Activated CD8-positive, alpha-beta memory T cell treated with anti-CD3 and anti-CD28 coated beads, Interleukin-2, amount 10 ng/mL, durations not matched to agents 7 days and 5 days (primary cell): ENCODE measurements at regions not wholly inside any gene's neighbourhood (a gene's known extent, or its start where the extent isn't known, plus 50 kb on each side); places are given as distances from the start of the nearest gene placed in this dataset.

Source experiments
- ATAC-seq: fragments of 150-1000 bp; cut with Tn5 transposase; one replicate; pipeline ENCODE4 v1.10.0; 2021; ENCODE audit warnings: moderate library complexity
- CTCF ChIA-PET: fragments of 350-600 bp; sonication (Branson Sonifier 250); formaldehyde crosslinking; loops from one replicate; lab custom pipeline; 2021; ENCODE audit warnings: antibody characterized with exemption; lab: Charles Lee
- DNase-seq: peaks from one replicate; pipeline ENCODE4 v3.0.0-alpha.2; 2020
- H3K27ac Mint-ChIP-seq: one replicate; pipeline ENCODE4 v1.8.0; 2021; ENCODE audit warnings: mild to moderate bottlenecking, mixed read lengths
- H3K27me3 Mint-ChIP-seq: one replicate; pipeline ENCODE4 v1.8.0; 2021; ENCODE audit warnings: mixed read lengths
- H3K36me3 Mint-ChIP-seq: one replicate; pipeline ENCODE4 v1.8.0; 2021; ENCODE audit warnings: mild to moderate bottlenecking, mixed read lengths
- H3K4me1 Mint-ChIP-seq: one replicate; pipeline ENCODE4 v1.8.0; 2021; ENCODE audit warnings: mixed read lengths
- H3K4me3 Mint-ChIP-seq: one replicate; pipeline ENCODE4 v1.8.0; 2021; ENCODE audit warnings: mild to moderate bottlenecking, moderate library complexity, mixed read lengths
- H3K9me3 Mint-ChIP-seq: one replicate; pipeline ENCODE4 v1.8.0; 2022; ENCODE audit warnings: low read depth, mixed read lengths

GRCh38 chr7:33778195-33778594 lies 127.1 kb upstream of the BMPER start:
- no peaks in the 10 kb centered on the region for H3K27me3 Mint-ChIP-seq
- no peak overlapping the region for H3K4me3 Mint-ChIP-seq
- CTCF ChIA-PET: no interaction called here
- H3K9me3 Mint-ChIP-seq: no peaks in the 10 kb centered on the region
- no peak for ATAC-seq
- H3K27ac Mint-ChIP-seq: no peak overlapping the region
- peaks cover 3% of the 10 kb centered on the region for H3K4me1 Mint-ChIP-seq
- no peaks in the 10 kb centered on the region for H3K36me3 Mint-ChIP-seq
- DNase-seq: no peak

- CTCF ChIA-PET: interaction anchor here (0.6 kb wide), 1 partner anchor 46 kb away, joined by 3 read pairs; no protein-coding TSS in a partner anchor
- H3K4me3 Mint-ChIP-seq: no peak overlapping the region
- H3K4me1 Mint-ChIP-seq: peaks cover 3% of the 10 kb centered on the region
- H3K27ac Mint-ChIP-seq: no peak overlapping the region
- no peaks in the 10 kb centered on the region for H3K36me3 Mint-ChIP-seq
- no peaks in the 10 kb centered on the region for H3K9me3 Mint-ChIP-seq
- ATAC-seq (no peak), DNase-seq (no peak)
- no peaks in the 10 kb centered on the region for H3K27me3 Mint-ChIP-seq
These were observed 126.1 kb upstream of the BMPER start for GRCh38 chr7:33779216-33779615.

- no peak for ATAC-seq
- Mint-ChIP-seq H3K36me3 (no peaks in the 10 kb centered on the region), H3K4me1 (peaks cover 3% of the 10 kb centered on the region), H3K27me3 (peaks cover 2% of the 10 kb centered on the region), H3K4me3 (no peak overlapping the region), H3K9me3 (no peaks in the 10 kb centered on the region), H3K27ac (no peak overlapping the region)
- no peak for DNase-seq
- CTCF ChIA-PET: no interaction called here
These were observed 124.2 kb upstream of the BMPER start for GRCh38 chr7:33781167-33781566.

GRCh38 chr7:33781796-33782195 lies 123.5 kb upstream of the BMPER start:
- DNase-seq: no peak
- H3K4me3 Mint-ChIP-seq: no peak overlapping the region
- peaks cover 2% of the 10 kb centered on the region for H3K27me3 Mint-ChIP-seq
- H3K9me3 Mint-ChIP-seq: no peaks in the 10 kb centered on the region
- no peaks in the 10 kb centered on the region for H3K36me3 Mint-ChIP-seq
- peaks cover 3% of the 10 kb centered on the region for H3K4me1 Mint-ChIP-seq
- no peak for ATAC-seq
- no peak overlapping the region for H3K27ac Mint-ChIP-seq
- CTCF ChIA-PET: no interaction called here

GRCh38 chr7:33784000-33784399 lies 121.3 kb upstream of the BMPER start:
- DNase-seq (no peak), ATAC-seq (no peak)
- CTCF ChIA-PET: interaction anchor here (0.9 kb wide), 1 partner anchor 25 kb away, joined by 3 read pairs; no protein-coding TSS in a partner anchor
- Mint-ChIP-seq H3K27me3 (peaks cover 2% of the 10 kb centered on the region), H3K36me3 (no peaks in the 10 kb centered on the region), H3K27ac (no peak overlapping the region), H3K4me3 (no peak overlapping the region), H3K4me1 (peaks cover 3% of the 10 kb centered on the region), H3K9me3 (no peaks in the 10 kb centered on the region)

GRCh38 chr7:33788531-33788930 lies 116.8 kb upstream of the BMPER start:
- CTCF ChIA-PET: no interaction called here
- Mint-ChIP-seq H3K4me1 (no peaks in the 10 kb centered on the region), H3K27me3 (peaks cover 2% of the 10 kb centered on the region), H3K4me3 (no peak overlapping the region), H3K9me3 (no peaks in the 10 kb centered on the region), H3K36me3 (no peaks in the 10 kb centered on the region), H3K27ac (no peak overlapping the region)
- ATAC-seq (no peak), DNase-seq (no peak)

GRCh38 chr7:33789871-33790630 lies 115.3 kb upstream of the BMPER start:
- no peak for ATAC-seq
- Mint-ChIP-seq H3K9me3 (no peaks in the 10 kb centered on the region), H3K4me1 (no peaks in the 10 kb centered on the region), H3K27ac (no peak overlapping the region), H3K27me3 (peaks cover 2% of the 10 kb centered on the region), H3K4me3 (no peak overlapping the region), H3K36me3 (no peaks in the 10 kb centered on the region)
- DNase-seq: no peak
- CTCF ChIA-PET: no interaction called here

- H3K9me3 Mint-ChIP-seq: no peaks in the 10 kb centered on the region
- no peaks in the 10 kb centered on the region for H3K4me1 Mint-ChIP-seq
- H3K36me3 Mint-ChIP-seq: no peaks in the 10 kb centered on the region
- no peak overlapping the region for H3K27ac Mint-ChIP-seq
- ATAC-seq (no peak), DNase-seq (no peak)
- no peak overlapping the region for H3K4me3 Mint-ChIP-seq
- CTCF ChIA-PET: no interaction called here
- no peaks in the 10 kb centered on the region for H3K27me3 Mint-ChIP-seq
These were observed 114.6 kb upstream of the BMPER start for GRCh38 chr7:33790746-33791145.

- H3K4me3 Mint-ChIP-seq: no peak overlapping the region
- H3K4me1 Mint-ChIP-seq: no peaks in the 10 kb centered on the region
- no peak for DNase-seq
- no peaks in the 10 kb centered on the region for H3K9me3 Mint-ChIP-seq
- H3K36me3 Mint-ChIP-seq: no peaks in the 10 kb centered on the region
- no peak overlapping the region for H3K27ac Mint-ChIP-seq
- no peak for ATAC-seq
- CTCF ChIA-PET: no interaction called here
- H3K27me3 Mint-ChIP-seq: no peaks in the 10 kb centered on the region
These were observed 113.3 kb upstream of the BMPER start for GRCh38 chr7:33792041-33792440.

GRCh38 chr7:33792547-33793105 lies 112.7 kb upstream of the BMPER start:
- Mint-ChIP-seq H3K9me3 (no peaks in the 10 kb centered on the region), H3K36me3 (no peaks in the 10 kb centered on the region), H3K27me3 (no peaks in the 10 kb centered on the region), H3K4me1 (no peaks in the 10 kb centered on the region), H3K27ac (no peak overlapping the region), H3K4me3 (no peak overlapping the region)
- ATAC-seq (no peak), DNase-seq (no peak)
- CTCF ChIA-PET: no interaction called here

- CTCF ChIA-PET: no interaction called here
- no peak for ATAC-seq
- H3K27me3 Mint-ChIP-seq: no peaks in the 10 kb centered on the region
These were observed 111.7 kb upstream of the BMPER start for GRCh38 chr7:33793616-33794015.

GRCh38 chr7:33794419-33794818 lies 110.9 kb upstream of the BMPER start:
- Mint-ChIP-seq H3K4me3 (no peak overlapping the region), H3K36me3 (no peaks in the 10 kb centered on the region), H3K27ac (no peak overlapping the region), H3K27me3 (no peaks in the 10 kb centered on the region), H3K4me1 (no peaks in the 10 kb centered on the region), H3K9me3 (no peaks in the 10 kb centered on the region)
- DNase-seq: no peak
- no peak for ATAC-seq
- CTCF ChIA-PET: no interaction called here

More at GRCh38 chr7:33793616-33794015, 111.7 kb upstream of the BMPER start:
- no peak for DNase-seq
- H3K27ac Mint-ChIP-seq: no peak overlapping the region
- no peaks in the 10 kb centered on the region for H3K36me3 Mint-ChIP-seq
- H3K9me3 Mint-ChIP-seq: no peaks in the 10 kb centered on the region
- no peak overlapping the region for H3K4me3 Mint-ChIP-seq
- H3K4me1 Mint-ChIP-seq: no peaks in the 10 kb centered on the region

GRCh38 chr7:33794959-33795358 lies 110.4 kb upstream of the BMPER start:
- H3K27ac Mint-ChIP-seq: no peak overlapping the region
- no peaks in the 10 kb centered on the region for H3K4me1 Mint-ChIP-seq
- H3K9me3 Mint-ChIP-seq: no peaks in the 10 kb centered on the region
- no peaks in the 10 kb centered on the region for H3K36me3 Mint-ChIP-seq
- DNase-seq (no peak), ATAC-seq (no peak)
- H3K4me3 Mint-ChIP-seq: no peak overlapping the region
- CTCF ChIA-PET: no interaction called here
- no peaks in the 10 kb centered on the region for H3K27me3 Mint-ChIP-seq

GRCh38 chr7:33796538-33796937 lies 108.8 kb upstream of the BMPER start:
- ATAC-seq (no peak), DNase-seq (no peak)
- Mint-ChIP-seq H3K36me3 (no peaks in the 10 kb centered on the region), H3K9me3 (no peaks in the 10 kb centered on the region), H3K27ac (no peak overlapping the region), H3K4me3 (no peak overlapping the region), H3K4me1 (no peaks in the 10 kb centered on the region), H3K27me3 (no peaks in the 10 kb centered on the region)
- CTCF ChIA-PET: no interaction called here
